Stimulated activated CD8-positive, alpha-beta memory T cell treated with anti-CD3 and anti-CD28 coated beads, Interleukin-4, amount 100 ng/mL, for 24 hours (primary cell): ENCODE measurements at regions not wholly inside any gene's neighbourhood (a gene's known extent, or its start where the extent isn't known, plus 50 kb on each side); places are given as distances from the start of the nearest gene placed in this dataset.

Experiments
- DNase-seq: peaks from one replicate; pipeline ENCODE4 v3.0.0-alpha.2; 2020; ENCODE audit warnings: low read depth

DNA sequence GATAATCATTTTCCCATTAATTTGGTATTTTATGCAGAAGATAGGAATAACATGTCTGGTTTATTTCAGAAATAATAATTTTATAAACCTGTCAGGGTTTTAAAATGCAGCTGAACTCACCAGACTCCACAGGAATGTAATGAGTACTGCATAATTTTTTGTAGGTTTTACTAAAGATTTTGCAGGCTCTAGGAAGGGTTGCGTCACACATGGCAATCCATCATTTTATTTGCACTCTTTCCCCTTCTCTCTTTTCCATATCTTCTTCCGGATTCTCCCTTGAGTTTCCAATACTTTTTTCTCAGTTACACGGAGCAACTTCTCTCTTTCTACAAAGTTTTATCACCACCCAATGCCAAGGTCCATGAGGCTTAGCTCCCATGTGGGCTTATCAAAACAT is 234.7 kb downstream of the NFKBIZ start:
- no peak for DNase-seq

DNA sequence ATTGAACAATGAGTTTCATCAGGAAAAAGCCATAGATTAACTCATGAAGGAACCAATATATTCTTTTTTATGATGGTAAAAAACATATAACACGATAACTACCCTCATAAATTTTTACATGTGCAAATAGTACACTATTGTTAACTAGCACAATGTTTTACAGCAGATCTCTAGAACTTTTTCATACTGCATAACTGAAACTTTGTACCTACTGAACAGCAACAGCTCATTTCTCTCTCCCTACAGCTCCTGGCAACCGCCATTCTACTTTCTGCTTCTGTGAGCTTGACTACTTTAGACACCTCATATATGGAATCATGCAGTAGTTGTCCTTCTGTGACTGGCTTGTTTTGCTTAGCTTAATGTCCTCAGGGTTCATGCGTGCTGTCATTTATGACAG is 235.4 kb downstream of the NFKBIZ start:
- DNase-seq = no peak

DNA sequence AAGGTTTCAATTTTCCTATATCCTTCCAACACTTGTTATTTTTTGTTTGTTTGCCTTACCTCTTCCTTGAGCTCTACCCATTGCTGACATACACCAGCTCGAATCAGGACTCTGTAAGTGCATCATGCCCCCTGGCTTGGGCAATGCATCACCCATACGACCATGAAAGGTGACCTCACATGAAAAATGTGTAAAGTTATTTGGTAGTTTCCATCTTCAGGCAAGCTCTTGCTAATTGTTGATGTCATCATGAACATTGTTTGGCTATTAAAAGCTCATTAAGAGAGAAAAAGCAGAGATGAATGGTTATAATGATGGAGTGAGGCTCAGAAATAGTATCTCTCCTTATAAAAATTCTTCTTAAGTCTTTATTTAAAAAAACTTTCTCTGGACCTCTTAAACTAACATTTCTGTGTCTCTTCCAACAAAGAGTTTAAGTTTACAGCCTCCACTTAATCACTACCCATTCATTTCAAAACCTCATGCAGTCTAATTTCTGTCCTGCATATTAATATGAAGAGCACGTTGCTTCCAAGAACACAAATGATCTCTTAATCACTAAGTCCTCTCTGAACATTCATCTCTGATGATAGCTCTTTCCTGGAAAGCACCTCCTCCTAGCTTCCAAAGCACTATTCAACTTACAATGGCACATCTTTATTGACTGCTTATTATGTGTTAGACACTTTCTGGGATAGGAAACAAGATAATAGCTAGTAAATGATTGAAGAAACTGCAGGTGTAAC is 236.3 kb downstream of the NFKBIZ start:
- no peak for DNase-seq

DNA sequence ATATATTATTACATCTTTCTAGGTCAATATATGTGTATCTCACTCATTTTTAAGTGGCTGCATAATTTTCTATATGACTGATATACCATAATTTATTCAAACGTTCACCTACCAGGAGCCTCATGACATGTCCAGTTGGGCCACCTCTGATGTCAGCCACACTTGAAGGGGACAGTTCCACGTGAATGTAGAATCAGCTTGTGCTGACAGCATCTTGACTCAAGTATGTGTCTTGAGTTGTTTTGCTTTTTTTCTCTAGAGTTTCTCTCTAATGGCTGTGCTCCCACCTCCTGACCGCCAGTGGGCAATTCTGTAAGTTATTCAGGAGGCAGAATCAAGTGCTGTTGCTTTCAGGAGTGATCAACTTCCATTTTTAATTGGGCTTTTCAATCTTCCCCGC is 237.9 kb downstream of the NFKBIZ start:
- no peak for DNase-seq

DNA sequence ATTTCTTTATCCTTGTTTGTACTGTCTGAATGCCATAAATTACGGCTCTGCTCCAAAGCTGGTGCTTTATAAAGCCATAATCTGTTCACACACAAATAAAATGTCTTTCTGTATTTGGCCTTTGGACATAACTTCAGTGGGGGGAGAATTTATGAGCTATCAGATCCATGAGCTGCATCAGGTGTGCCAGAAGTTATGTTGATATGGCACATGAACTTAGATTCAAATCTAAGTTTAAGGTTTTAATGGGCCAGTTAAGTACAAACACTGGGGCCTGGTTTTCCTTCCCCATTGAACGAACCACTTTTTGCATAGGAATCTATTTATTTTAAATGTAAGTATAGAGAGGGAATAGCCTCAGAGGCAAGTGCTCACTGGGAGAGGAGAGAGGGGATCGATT is 239.9 kb downstream of the NFKBIZ start:
- no peak for DNase-seq

DNA sequence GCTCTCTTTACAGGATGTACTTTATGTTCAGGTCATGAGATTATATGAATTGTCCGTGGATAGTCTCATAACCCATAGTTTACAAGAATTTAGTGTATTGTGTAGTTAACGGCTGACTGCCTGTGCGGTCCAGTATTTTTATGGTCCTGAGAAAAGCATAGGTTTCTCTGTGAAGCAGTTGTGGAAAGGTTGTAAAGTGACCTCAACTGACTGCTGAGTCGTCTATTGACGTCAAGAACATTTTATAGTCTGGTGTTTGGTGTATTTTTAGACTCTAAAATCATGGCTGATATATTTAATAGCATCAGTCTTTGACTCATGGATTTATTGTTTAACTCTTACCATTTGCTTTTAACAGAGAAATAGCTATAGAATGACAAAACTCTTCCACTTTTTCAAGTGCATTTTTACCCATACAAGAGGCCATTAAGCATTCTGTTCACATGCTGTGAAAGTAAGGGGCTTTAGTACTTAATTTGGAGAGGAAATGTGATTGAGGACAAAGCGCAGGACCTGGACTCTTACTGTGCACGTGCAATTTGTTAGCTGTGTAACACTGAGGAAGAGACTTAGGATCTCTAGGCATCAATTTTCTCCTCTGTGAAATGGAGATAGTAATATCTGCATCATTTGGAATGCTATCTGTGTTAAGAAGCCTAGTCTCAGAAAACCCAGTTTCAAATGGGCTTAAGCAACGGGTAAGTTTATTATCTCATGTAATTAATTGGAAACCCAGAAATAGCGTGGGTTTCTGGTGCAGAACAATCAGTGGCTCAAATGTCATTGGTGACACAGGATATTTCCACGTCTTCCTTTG is 240.8 kb downstream of the NFKBIZ start:
- DNase-seq = no peak

DNA sequence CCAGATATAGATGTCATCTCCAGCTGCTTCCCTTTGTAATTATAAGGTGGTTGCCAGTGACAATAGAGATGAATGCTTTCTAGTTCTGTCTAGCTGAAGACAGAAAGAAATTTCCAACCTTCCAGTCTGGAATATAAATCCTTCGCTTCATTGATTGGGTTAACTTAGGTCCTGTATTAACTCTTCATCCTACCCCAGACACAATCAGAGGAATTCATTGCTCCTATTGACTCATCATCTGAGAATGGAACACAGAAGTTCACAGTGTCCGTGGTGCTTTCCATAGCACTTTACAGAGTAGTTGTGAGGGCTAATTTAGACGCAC is 241.4 kb downstream of the NFKBIZ start:
- no peak for DNase-seq

DNA sequence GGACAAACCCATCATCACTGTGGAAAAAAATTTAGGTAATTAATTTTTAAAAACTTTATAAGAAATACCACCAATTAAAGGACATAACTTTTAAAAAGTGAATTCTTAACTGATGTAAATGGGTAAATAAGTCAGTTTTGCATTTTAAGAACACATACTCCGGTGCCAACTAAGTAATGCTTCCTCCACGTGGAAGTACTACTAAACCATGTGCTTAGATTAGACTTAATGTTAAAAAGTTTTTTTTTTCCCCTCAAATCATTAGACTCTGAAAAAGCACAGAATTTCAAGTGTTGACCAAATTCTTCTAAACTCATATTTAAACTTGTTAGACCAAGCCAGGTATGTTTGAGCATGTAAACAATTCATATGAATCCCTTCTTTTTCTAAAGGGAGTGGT is 242.0 kb downstream of the NFKBIZ start:
- no peak for DNase-seq

DNA sequence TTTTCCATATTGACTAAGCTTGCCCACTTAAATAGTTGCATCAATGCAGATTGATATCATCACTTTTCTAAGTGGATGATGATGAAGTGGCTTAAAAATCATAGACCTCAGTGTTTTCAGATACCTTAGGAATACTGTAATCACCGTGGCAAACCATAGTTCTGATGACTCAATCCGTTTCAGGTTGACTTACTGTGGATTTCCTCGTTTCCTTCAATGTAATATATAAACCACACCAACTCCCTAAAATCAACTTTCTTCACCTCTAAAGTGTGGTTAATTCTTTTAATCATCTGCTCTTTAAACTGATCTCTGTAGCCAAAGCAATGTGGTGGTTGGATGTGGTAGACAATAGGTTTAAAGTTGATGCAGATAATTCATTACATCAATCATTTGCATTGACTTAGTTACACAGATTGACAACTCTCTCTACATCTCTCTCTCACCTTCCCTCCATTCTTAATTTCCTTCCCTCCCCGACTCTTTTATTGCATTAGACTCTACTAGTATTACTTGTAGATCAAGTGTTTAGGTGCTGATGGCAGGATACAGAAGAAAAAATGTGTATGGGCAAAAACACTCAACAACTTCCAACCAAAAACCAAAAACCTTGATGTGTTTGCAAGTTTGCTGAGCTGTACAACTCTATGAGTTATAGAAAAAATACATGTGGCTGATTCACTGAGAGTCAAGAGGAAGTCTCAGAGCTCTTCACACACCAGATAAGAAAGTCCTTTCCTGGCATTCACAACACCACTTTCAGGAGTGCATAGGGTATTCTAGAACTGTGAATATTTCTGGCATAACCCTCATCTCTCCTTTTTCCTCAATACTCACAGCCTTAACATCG is 243.5 kb downstream of the NFKBIZ start:
- DNase-seq = no peak

DNA sequence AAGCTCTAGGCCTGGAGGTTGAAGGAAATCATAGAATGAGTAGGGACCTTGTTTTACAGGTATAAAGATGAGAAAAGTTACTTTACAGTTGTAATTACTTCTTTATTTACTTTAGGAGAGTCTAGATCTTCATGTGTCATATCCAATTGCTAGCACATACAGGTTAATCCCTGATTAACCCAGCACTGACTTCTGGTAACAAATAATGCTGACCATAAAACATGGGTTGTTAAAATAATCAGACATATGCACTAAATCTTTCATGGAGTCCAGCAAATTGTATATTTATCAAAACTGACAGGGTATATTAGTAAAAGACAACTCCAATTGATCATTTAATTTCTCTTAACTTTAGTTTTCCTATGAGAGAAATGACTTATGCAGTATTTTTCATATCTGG is 245.2 kb downstream of the NFKBIZ start:
- DNase-seq = no peak

DNA sequence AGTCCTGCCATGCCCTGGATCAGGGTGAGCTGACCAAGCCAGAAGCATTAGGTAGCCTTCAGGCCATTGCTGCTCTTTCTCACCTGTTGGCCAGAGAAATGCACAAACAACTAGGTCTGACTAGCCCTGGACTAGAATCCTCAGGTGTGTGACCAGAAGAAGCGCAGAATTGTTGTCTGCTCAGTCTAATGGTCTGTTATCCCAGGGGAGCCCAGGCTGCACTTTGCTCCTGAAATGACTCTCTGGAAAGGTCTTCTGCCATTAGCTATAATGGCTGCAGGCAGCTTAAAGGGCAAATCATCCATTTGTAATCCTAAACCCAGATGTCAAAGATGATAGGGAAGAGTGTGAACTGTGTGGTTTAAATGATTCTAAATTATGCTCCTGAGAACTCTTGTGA is 246.1 kb downstream of the NFKBIZ start:
- DNase-seq = no peak

DNA sequence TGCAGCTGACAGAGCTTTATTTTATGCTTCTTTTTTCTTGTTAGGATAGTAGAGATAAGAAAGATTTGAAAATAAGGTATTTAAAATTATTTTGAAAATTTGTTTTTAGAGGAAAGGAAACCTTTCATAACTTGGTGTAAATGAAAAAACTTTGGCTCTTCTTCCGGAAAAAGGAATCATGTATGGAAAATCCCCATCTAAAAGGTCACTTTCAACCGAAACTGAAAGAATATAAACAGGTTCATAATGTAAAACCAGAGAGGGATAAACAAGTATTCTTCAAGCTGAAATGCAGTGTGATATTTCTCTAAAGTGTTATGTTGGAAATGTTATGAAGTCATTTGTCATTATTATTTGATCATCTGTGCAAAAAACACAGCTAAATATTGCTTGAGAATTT is 246.8 kb downstream of the NFKBIZ start:
- no peak for DNase-seq

DNA sequence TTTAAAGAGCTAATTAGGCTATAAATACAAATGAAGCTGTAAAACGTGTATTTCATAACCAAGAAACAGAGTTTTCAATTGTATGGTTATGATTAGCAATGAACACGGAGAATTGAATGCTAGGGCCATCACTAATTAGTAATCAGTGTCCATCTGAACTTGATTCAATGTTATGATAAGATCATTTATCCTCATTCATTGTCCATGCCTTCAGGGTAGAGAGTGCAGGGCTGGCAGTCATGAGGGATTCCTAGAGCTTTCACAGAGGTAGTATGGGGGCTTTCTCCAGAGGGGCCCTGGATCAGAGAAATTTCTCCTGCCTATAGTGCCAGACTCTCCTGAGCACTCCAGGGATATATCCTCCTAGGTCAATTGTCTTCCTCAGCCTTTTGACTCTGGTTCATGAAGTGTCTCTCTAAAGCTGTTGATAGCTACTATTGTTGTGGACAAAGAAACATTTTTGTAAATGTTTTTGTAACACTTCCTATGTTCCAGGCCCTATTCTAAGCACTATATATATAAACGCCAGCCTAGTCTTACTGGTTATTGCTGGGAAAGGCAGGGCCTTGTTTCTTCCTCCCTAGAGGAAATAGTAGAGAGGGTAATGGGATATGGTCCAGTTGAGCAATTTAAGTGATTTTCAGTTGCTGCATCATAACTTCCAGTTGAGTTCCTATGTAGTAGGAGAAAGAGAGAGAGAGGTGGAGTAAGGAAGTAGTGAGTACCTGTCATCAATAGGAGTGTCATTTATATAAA is 249.0 kb downstream of the NFKBIZ start:
- DNase-seq = no peak

DNA sequence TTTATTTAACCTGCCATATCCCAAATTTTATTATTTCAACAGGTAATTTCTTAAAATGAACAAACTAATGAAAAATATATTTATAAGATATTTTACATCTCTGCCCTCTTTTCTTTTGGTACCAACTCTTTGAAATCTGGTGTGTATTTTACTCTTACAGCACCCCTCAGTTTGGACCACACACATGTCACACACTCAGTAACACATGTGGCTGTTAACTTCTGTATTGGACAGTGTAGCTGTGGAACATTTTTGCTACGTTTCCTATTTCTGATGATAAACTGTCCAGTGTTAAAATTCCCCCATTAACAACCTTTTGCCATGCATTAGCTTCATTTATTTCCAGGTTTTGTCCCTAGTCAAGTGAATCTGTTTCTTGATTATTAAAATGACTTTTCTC is 250.6 kb downstream of the NFKBIZ start:
- no peak for DNase-seq

DNA sequence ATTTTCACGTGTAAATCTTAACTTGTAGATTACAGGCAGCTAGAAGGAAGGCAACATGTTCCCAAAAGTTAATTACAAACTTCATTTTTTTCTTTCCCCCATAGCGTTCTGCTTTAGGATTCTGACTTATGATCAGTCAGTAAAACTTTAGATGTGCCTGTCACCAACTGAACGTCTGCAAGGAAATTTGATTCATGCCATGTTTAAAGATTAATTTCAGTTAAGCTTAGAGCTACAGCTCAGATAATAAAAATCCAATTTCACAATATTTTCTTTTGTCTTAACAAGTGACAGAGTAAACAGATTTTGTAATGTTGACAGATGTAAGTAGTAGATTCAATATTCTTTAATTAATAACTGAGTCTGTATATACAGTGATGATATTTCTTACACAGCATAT is 253.1 kb downstream of the NFKBIZ start:
- DNase-seq = no peak

DNA sequence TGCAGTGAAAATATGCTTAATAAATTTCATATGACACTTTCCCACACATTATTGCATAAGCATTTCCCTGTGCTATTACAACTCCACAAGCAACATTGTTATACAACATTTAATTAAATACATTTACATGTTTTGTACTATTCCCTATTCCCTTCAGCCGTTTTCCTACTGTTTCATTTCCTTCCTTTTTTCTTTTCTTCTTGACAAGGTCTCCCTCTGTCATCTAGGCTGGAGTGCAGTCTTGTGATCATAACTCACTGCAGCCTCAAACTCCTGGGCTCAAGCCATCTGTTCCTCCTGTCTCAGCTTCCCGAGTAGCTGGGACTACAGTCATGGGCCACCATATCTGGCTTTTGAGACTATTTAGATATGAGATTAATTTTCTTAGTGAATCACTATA is 254.7 kb downstream of the NFKBIZ start:
- no peak for DNase-seq

DNA sequence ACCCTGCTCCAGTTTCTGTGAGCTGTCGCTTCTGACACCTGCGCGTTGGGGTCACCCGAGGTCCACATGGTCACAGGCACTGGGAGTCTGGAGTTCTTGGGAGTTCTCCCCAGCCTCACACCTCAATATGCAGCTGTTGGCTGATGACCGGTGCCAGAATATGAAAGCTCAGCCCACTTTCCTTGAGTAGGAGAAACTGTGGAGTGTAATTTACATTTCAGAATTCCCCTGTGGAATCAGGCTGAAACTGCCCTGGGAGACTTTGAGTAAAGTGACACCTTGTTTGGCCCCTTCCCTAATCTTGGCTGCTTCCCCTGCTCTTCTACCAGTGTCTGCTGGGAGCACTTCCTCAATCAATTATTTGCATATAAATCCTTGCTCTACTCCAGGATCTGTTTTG is 255.9 kb downstream of the NFKBIZ start:
- no peak for DNase-seq

DNA sequence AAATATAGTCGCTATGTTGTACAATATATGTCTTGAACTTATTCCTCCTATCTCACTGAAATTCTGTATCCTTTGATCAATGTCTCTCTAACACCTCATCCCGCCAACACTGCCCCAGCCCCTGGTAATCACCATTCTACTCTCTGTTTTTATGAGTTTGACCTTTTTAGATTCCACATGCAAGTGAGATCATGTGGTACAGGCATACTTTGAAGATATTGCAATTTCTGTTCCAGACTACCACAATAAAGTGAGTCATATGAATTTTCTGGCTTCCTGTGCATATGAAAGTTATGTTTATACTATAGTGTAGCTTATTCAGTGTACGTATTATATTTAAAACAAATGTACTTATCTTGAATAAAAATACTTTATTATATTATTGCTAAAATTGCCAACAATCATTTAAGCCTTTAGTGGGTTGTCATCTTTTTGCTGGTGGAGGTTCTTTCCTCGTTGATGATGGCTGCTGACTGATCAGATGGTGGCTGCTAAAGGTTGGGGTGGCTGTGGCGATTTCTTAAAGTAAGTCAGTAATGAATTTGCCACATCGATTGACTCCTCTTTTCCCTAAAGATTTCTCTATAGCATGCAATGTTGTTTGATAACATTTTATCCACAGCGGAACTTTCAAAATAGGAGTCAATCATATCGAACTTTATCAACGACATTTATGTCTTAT is 257.2 kb downstream of the NFKBIZ start:
- DNase-seq = no peak

DNA sequence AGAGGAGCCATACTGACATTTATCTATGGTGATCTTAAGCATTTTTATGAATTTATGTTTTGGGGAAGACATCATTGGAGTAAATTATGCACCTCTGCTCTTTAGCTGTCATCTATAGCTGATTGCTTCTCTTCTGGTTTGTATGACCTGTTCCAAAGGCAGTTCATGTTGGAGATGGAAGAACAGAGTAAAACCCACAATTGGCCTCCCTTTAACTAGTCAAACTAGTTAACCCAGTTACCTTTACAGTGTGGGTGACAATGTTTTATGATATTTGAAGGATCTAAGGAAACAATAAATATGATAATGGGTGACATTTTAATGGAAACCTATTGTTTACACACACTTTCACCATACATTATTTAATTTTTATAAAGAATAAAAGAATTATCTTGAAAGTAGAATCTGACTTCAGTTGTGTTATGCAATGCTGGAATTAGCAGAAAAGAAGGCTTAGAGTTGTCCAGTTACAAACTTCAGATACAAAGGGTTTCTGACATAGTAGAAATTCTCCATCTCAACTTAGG is 263.5 kb downstream of the NFKBIZ start:
- no peak for DNase-seq

DNA sequence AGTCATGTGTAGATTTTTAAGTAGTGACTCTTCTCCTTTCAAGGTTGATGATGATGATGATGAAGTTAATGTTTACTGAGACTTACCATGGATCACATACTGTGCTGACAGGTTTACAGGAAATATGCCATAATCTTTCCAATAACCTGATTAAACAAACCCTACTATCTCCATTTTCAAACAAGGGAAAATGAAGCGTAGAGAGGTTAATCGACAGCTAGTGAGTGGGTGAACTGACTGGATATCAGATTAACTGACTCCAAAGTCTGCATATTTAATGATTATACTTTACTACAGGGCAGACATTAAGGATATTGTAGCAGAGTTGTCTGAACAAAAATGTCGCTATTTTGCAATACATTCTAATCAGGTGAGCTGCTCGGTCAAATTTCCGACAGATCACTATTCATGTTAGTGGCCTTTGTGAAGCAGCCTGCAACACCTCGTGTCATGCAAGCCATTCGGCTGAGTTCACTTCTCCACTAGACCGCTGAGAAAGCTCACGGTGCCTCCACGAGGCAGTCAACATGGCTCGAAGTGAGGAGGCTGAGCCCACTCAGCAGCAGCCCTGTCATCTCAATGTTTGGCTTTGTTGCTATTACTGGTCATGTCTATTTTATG is 264.2 kb downstream of the NFKBIZ start:
- DNase-seq = no peak
